COR-L47 (cell line): ENCODE measurements at regions not wholly inside any gene's neighbourhood (a gene's known extent, or its start where the extent isn't known, plus 50 kb on each side); places are given as distances from the start of the nearest gene placed in this dataset.
A peak's percentile ranks its signal among the peaks of the same experiment; 100 is the strongest.
"Not testable (repeated sequence)": the region's sequence is repeated elsewhere in the genome, so short reads cannot be mapped to it uniquely, and the experiment has no call there.

ENCODE experiments used
- DNase-seq: peaks from one replicate; lab custom pipeline; 2025; lab: John Stamatoyannopoulos, UW

DNA sequence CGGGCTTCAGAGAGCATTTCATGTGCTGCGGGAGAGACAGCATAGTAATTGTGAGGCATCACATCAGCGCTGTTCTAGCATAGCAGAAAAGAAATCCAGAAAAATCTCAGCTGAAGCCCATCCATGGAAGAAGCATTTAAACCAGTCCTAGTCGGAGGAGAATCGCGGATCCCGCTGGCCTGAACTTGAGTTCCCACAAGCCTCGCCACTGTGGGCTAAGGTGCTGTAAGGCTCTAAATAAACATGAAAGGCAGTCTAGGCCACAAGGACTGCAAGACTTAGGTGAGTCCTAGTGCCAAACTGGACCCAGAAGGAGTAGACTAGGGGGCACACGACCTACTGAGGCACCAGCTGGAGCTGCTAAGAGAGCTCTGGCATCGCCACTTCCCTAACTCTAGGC lies 1225.3 kb upstream of the CHAC2 start:
- no peak for DNase-seq

DNA sequence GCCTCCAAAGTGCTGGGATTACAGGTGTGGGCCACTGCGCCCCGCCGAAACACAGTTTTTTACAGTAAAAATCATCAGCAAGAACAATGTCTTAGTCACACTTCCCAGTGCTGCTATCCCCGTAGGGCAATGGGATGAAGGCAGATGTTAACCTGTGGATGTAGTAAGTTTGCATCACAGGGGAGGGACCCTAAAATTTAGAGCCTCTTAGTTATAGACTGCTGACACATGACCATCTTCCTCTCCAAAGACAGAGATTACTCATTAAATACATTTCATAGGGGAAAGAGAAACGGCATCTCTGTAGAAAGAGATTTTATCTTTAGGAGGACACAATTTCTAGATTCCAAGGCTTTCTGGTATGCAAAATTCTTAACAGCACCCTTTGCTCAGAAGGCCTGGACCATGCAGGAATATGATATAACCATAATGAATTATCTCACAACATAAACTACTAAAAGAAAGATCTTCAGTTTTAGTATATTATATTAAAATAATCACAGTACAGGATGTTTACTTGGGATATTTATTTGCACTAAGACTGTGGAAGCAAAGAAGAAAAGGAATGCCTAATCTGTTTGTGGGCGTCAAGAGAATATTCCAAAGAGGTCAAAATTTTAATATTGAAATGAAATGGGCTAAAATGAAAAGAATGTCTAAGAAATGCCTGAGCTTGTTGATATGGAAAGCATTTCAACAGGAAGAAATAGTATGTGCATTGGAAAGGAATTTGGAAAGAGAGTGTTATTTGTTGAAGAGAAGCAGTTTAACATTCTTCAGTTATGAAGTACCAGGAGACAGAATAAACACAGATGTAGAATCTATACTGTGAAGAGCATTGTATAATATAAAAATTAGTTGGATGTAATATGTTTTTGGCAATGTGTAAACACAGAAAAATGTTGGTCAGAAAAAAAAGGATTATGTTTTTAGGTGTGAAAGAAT lies 1228.3 kb upstream of the CHAC2 start:
- DNase-seq: no peak

GRCh38 chr2:52537588-52537987 lies 1230.0 kb upstream of the CHAC2 start:
- DNase-seq: no peak

DNA sequence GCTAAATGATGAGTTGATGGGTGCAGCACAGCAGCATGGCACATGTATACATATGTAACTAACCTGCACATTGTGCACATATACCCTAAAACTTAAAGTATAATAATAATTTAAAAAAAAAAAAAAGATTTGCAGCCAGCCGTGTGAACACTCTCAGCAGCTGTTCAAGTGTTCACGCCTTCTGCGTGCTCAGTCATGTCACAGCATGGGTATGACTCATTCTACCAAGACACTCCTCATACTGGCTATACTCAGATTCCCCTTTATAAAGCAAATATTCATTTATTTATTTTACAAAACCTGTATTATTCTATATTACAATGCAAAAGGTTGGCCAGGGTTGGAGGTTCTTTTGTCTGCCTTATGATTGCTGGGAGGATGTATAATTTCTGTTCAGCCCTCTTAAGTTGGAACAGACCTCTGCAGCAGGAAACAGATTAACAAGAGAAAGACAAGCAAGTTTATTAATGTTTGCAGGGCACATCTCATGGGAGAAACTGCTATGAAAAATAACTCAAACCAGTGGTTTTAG lies 1230.6 kb upstream of the CHAC2 start:
- DNase-seq: no peak

DNA sequence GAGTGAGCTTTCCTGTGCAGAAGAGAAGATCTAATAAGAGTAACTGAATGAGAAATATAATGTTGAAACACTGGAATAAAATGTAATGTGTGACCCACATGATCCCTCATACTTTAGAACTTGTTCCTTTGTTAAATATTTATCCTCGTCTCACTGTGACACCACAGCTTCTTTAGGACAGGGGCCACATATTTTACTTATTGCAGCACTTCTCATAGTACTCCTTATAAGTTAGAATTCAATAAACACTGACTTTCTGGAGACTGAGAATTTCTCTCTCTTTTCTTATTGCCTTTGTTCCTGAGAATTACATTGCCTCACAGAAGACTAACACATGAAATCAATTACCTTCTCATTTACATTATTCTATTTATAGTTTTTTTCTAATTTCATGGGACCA lies 1234.6 kb upstream of the CHAC2 start:
- DNase-seq: no peak

DNA sequence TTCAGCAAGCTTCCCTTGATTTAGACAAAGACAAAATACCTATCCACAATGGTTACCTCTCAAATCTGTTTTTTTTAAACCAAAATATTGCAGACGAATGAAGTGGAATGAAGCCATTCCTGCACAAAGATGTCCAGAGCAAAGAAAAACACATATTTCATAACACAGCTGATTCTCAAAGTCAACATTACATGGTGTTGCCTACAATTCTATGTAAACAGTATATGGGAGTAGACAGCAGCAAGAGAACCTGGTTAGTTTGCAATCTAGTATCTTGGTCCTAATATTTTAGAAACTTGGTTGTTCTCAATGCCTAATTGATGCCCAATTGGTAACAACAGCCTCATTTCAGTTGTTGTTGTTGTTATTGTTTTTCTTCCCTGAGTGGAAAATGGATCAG lies 1240.9 kb upstream of the CHAC2 start:
- no peak for DNase-seq

DNA sequence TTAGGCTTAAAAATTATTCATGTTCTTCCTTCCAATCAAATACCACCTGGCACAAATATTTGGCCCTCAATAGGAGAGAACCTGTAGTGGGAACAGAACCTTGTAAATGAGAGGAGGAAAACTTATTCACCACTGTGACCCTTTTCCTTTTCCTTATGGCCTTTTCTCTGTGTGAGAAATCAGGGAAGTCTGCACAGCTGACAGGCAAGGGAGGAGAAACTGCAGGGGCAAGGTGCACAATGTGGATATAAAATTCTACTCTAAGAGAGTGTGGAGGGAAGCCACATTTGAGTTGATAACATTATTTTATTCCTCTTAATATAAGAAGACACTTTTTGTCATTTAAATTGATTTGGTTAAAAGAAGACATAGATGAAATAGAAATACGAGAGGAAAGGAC lies 1247.0 kb upstream of the CHAC2 start:
- no peak for DNase-seq

GRCh38 chr2:52518678-52519077 lies 1248.9 kb upstream of the CHAC2 start:
- DNase-seq: no peak

DNA sequence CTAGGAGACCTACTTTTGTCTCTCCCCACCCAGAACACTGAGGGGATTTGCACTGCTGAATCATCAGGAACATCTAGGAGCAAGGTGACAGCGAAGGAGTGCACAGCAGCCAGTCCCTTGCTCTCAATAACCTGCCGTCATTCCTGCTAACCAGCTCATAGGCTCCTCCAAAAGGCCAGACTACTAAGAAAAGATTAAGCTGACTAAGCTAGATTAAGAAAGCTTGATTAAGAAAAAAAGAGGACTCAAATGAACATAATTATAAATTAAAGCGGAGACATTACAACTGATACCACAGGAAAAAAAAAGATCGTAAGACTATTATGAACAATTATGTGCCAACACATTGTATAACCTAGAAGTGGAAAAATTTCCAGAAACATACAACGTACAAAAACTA lies 1254.8 kb upstream of the CHAC2 start:
- no peak for DNase-seq

DNA sequence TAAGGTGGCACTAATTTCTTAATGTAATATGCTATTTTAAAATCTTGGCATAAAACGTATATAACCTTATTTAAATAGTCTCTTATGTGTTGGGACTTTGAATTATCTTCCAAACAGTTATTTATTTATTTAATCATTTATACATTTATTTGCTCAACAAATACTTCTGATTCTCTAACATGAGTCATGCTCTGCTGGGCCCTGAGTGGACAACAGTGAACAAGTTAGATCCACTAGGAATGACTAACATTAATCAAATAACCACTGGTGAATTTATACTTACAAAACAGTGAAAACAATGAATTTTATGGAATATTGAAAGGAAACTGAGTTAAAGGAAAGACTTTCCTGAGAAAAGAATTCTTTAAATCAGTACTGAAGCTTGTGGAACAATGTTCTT lies 1257.2 kb upstream of the CHAC2 start:
- DNase-seq: no peak

GRCh38 chr2:52502476-52502860 lies 1265.1 kb upstream of the CHAC2 start:
- DNase-seq: no peak

DNA sequence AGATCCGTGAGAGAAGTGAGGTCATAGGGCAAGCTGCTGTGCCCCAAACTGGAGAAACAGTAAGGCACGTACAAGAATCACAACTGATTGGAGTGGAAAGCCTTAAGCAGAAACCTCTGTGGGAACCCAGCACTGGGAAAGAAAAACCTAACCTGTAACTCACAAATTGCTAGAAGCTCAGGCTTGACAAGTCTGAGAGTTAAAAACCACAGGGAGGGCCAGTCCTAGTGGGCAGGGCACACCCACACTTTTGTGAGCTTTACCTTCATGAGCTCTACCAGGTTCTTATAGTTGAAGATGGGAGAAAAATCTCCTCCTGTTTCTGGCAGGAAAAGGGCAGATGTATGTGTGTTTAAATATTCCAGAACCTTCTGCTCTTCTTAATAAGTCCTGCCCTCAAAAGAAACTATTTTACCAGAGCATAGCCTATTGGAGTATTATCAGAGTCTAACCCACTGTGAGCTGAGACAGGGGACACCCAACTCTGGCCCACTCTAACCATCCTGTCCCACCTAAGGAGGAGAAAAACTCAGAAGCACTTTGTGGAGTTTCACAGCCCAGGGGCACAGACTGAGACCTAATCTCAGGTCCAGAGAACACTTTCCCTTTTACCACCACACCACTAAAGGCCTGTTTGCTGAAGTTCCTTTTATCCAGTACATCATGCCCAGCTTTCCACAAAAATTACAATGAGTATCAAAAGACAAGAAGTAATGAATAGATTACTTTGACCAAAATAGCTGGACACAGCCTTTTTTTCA lies 1265.7 kb upstream of the CHAC2 start:
- DNase-seq: no peak

DNA sequence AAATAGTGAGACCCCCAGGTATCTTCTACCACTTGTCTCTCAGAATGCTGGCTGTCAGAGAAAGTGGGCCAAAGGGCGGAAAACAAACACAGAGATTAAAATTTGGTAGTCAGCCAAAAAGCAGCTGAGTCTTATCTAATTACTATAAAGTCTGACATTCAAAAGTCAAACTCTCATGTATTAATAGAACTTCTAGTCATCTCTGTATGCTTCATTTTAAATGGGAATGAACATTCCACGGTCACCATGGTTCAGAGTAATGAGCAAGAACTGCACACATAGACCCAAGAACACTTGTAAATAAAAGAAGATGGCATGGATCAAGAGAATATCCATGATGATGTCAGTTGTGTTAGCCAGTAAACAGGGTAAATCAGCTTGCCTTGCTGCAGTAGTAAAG lies 1267.0 kb upstream of the CHAC2 start:
- DNase-seq: peak; percentile 28

DNA sequence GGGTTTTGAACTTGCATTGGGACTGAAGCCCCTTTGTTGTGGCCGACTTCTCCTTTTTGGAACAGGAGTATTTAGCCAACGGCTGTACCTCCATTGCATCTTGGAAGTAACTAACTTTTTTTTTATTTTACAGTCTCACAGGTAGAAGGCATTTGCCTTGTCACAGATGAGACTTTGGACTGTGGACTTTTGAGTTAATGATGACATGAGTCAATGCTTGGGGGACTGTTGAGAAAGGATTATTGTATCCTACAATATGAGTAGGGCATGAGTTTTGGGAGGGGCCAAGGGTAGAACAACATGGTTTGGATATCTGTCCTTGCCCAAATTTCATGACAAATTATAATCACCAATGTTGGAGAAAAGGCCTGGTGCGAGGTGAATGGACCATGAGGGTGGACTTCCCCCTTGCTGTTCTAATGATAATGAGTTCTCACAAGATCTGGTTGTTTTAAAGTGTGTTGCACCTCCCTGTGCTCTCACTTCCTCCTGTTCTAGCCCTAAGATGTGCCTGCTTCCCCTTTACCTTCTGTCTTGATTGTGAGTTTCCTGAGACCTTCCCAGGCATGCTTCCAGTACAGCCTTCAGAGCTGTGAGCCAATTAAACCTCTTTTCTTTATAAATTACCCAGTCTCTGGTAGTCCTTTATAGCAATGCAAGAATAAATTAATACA lies 1269.4 kb upstream of the CHAC2 start:
- DNase-seq: no peak

DNA sequence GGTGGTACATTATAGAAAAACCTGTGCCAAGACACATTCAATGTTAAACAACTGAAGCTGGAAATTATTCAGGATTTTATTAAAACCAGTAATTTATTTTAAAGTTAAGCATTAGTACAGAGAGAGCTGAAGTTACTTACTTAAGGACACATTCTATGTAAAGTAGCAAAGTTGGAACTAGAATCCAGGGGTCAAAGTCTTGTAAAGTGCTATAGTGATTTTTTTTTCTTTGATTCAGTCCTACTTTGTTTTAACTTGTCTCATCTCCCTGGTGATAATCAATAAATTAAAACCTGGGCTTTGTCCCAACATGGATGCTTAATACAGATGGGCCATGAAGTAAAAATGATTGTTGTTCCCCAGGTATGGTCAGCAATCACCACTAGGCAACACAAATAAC lies 1271.8 kb upstream of the CHAC2 start:
- DNase-seq: no peak

- DNase-seq: no peak
Observed at GRCh38 chr2:52477166-52477565, 1290.4 kb upstream of the CHAC2 start.

- no peak for DNase-seq
Observed at GRCh38 chr2:52475590-52475989, 1292.0 kb upstream of the CHAC2 start.

DNA sequence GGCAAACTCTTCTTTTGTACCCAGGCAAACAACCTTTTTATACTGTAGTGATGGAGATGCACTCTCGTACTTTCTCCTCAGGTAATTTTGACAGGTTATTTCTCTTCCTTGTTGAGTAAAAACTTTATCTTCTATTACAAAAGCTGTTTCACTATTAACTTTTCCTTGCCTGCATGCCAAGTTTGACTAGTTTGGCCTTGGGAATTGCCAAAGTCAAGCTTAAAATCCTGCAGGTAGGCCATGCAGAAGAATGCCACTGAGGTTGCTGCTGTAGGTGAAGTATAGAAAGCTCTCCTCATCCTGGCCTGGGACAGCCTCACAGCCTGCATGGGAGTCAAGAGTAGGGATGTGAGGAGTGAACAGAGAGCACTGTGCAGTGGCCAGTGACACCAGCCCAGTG lies 1293.5 kb upstream of the CHAC2 start:
- DNase-seq: no peak

DNA sequence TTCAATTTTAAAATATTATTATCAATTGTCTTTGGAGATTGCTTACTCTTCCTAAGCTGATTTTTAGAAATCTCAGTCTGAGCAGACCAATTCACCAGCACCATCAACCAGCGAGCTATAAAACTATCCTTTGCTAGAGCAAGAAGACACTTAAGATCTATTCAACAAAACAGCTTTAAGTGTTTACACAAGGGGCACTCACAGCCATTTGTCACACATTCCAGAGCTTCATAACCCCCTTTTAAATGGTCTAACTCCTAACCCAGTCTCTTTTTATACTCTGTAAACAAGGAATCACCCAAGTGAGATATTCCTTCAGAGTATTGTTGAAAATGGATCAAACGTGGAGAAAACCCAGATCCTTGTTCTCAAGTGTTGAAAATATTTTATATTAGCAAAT lies 1294.1 kb upstream of the CHAC2 start:
- DNase-seq: no peak

DNA sequence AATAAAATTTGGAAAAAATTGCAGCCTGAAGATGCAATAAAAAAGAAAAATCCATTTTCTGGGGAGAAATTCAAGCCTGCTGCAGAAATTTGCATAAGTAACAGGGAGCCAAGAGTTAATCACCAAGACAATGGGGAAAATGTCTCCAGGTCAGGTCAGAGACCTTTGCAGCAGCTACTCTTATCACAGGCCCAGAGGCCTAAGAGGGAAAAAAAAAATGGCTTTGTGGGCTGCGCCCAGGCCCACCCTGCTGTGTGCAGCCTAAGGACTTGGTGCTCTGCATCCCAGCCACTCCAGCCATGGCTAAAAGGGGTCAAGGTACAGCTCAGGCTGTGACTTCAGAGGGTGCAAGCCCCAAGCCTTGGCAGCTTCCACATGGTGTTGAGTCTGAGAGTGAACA lies 1297.1 kb upstream of the CHAC2 start:
- DNase-seq: not testable (repeated sequence)

- DNase-seq: no peak
Observed at GRCh38 chr2:52467189-52467588, 1300.4 kb upstream of the CHAC2 start.

DNA sequence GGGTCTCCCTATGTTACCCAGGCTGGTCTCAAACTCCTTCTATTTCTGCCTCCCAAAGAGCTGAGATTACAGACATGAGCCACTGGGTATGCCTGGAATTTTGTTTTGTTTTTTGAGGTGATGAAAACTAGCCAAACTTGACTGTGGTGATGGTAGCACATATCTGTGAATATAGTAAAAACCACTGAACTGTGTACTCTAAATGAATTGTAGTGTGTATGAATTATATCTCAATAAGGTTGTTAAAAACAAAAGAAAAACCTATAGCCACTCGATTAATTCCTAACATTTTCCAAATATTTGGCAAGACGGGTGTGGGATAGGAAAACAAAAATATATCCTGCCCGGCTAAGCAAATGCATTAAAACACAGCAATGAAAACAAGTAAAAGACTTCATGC lies 1302.3 kb upstream of the CHAC2 start:
- no peak for DNase-seq

- no peak for DNase-seq
Observed at GRCh38 chr2:52463457-52463856, 1304.1 kb upstream of the CHAC2 start.
